K562 (cell line): ENCODE measurements at regions not wholly inside any gene's neighbourhood (a gene's known extent, or its start where the extent isn't known, plus 50 kb on each side); places are given as distances from the start of the nearest gene placed in this dataset.

Source experiments
- ATAC-seq: fragments of 200-7000 bp; cut with Tn5 transposase; 3 replicates; pipeline ENCODE4 v1.9.1; 2020; ENCODE audit warnings: moderate library complexity
- BruUV-seq: library from RNA; stranded (reverse); fragments of 400-500 nt; replicated peaks from 2 replicates; lab custom pipeline; 2021; lab: Mats Ljungman, UMichigan
- CTCF ChIA-PET: fragments of 300-600 bp; formaldehyde crosslinking; extraction: SDS; loops from one replicate; lab custom pipeline; 2021; ENCODE audit warnings: low intra/inter-chr PET ratio; lab: Yijun Ruan, JAX
- POLR2A ChIA-PET: fragments of 300-600, 350-650 bp; sonication (Branson Sonifier 250); formaldehyde crosslinking; extraction: SDS; loops from one replicate; lab custom pipeline; 2021; ENCODE audit warnings: antibody characterized with exemption, inconsistent platforms; lab: Yijun Ruan, JAX
- DNase-seq, 4 experiments: peaks; one replicate each; pipeline versions ENCODE4 v3.0.0 to v3.0.0-alpha.2; 2011 to 2018; ENCODE audit warnings: low spot score in 3 of 4, mixed read lengths in 3 of 4; ENCODE audit errors: extremely low read depth in 1 of 4
- FAIRE-seq: peaks from 2 replicates; lab custom pipeline; 2011; peaks lifted over from hg19 to GRCh38; lab: Jason Lieb, UNC
- H2AFZ ChIP-seq: 2 replicates; pipeline ENCODE4 v1.6.0; 2011; ENCODE audit warnings: low read depth, low read length, control low read depth, inconsistent platforms
- H3K27ac ChIP-seq: fragments of 200-600 bp; 3 replicates; pipeline ENCODE4 v1.8.0; 2011; ENCODE audit warnings: low read depth, mild to moderate bottlenecking, control low read depth, inconsistent platforms, low read length, moderate library complexity, mixed read lengths; ENCODE audit errors: extremely low read depth
- H3K27me3 ChIP-seq, 2 experiments: fragments of 300-600 bp in 1 of 2; 2 replicates in 1 of 2; 3 replicates in 1 of 2; pipeline versions ENCODE4 v1.6.0 to v1.8.0; 2011; ENCODE audit warnings: inconsistent platforms in 2 of 2, low read length in 2 of 2, mild to moderate bottlenecking in 1 of 2, mixed read lengths in 1 of 2, moderate library complexity in 1 of 2; ENCODE audit not compliant: control insufficient read depth in 2 of 2, insufficient read depth in 2 of 2
- H3K36me3 ChIP-seq: fragments of 300-600 bp; 3 replicates; pipeline ENCODE4 v1.8.0; 2011; ENCODE audit warnings: mild to moderate bottlenecking, low read length, inconsistent platforms; ENCODE audit not compliant: control insufficient read depth, insufficient read depth
- H3K4me1 ChIP-seq, 2 experiments: fragments of 200-600 bp in 1 of 2; replicated peaks in 1 of 2; 2 replicates in 1 of 2; 3 replicates in 1 of 2; pipeline versions ENCODE4 v1.5.1 to v1.8.0; 2011; ENCODE audit warnings: inconsistent platforms in 2 of 2, low read length in 2 of 2, mild to moderate bottlenecking in 1 of 2, mixed read lengths in 1 of 2, moderate library complexity in 1 of 2; ENCODE audit not compliant: control insufficient read depth in 2 of 2, insufficient read depth in 2 of 2
- H3K4me2 ChIP-seq: 2 replicates; pipeline ENCODE4 v1.6.1; 2011; ENCODE audit warnings: low read length, control low read depth, inconsistent platforms, mixed read lengths; ENCODE audit not compliant: insufficient read depth
- H3K4me3 ChIP-seq: fragments of 200-600 bp; sonication (generic), shearing (Covaris generic); 2 replicates; pipeline ENCODE4 v1.5.1; 2016; ENCODE audit warnings: control low read depth, inconsistent platforms
- H3K79me2 ChIP-seq: fragments of 200-600 bp; 3 replicates; pipeline ENCODE4 v1.8.0; 2011; ENCODE audit warnings: low read length, inconsistent platforms; ENCODE audit not compliant: control insufficient read depth, insufficient read depth
- H3K9ac ChIP-seq, 2 experiments: 2 replicates each; pipeline versions ENCODE4 v1.6.0 to v1.6.1; 2011; ENCODE audit warnings: low read depth in 2 of 2, low read length in 2 of 2, control low read depth in 1 of 2, inconsistent platforms in 1 of 2, mild to moderate bottlenecking in 1 of 2, mixed read lengths in 1 of 2; ENCODE audit not compliant: insufficient read depth in 1 of 2
- H3K9me1 ChIP-seq: one replicate; pipeline ENCODE4 v1.6.0; 2011; ENCODE audit warnings: inconsistent platforms, mild to moderate bottlenecking, low read length, moderate library complexity; ENCODE audit not compliant: control insufficient read depth, insufficient read depth
- H3K9me3 ChIP-seq: replicated peaks from 2 replicates; pipeline ENCODE4 v1.5.1; 2011; ENCODE audit warnings: low read depth, low read length, inconsistent platforms; ENCODE audit not compliant: control insufficient read depth, insufficient read depth
- H4K20me1 ChIP-seq: replicated peaks from 2 replicates; pipeline ENCODE4 v1.6.1; 2011; ENCODE audit warnings: low read length, inconsistent platforms, mixed read lengths; ENCODE audit not compliant: control insufficient read depth, insufficient read depth
- CCNT2 ChIP-seq: IDR thresholded peaks from 2 replicates; pipeline ENCODE4 v1.6.1; 2011; ENCODE audit warnings: borderline replicate concordance, low read depth, mild to moderate bottlenecking, moderate library complexity, mixed read lengths, low read length; ENCODE audit not compliant: insufficient read length; ENCODE audit errors: extremely low read depth
- CXXC5 ChIP-seq: fragments of 250-450 bp; sonication (Bioruptor Pico); IDR thresholded peaks from 2 replicates; pipeline ENCODE4 v1.8.0; 2022; ENCODE audit warnings: inconsistent platforms, mild to moderate bottlenecking, moderate library complexity
- FOXK1 ChIP-seq: sonication (generic); formaldehyde crosslinking; IDR thresholded peaks from 2 replicates; pipeline ENCODE4 v1.8.0; 2022; ENCODE audit warnings: missing genetic modification reagents, mild to moderate bottlenecking, borderline replicate concordance
- GMEB1 ChIP-seq: fragments of 250-450 bp; sonication (Bioruptor Pico); IDR thresholded peaks from 2 replicates; pipeline ENCODE4 v1.4.0; 2020; ENCODE audit warnings: mild to moderate bottlenecking
- HLTF ChIP-seq: fragments of 450-650 bp; IDR thresholded peaks from 2 replicates; pipeline ENCODE4 v1.6.1; 2016
- LARP7 ChIP-seq: fragments of 450-650 bp; IDR thresholded peaks from 2 replicates; pipeline ENCODE4 v1.6.1; 2016
- LCOR ChIP-seq: sonication (generic); formaldehyde crosslinking; IDR thresholded peaks from 2 replicates; pipeline ENCODE4 v1.8.0; 2022; ENCODE audit warnings: mild to moderate bottlenecking, missing genetic modification reagents
- NR4A1 ChIP-seq, 2 experiments: fragments of 250-450 bp in 1 of 2; fragments of 450-650 bp in 1 of 2; sonication (Bioruptor Pico) in 1 of 2; IDR thresholded peaks; 2 replicates each; pipeline versions ENCODE4 v1.4.0 to v1.6.1; 2016 to 2020; ENCODE audit warnings: mild to moderate bottlenecking in 2 of 2, missing compliant biosample characterization in 1 of 2, missing genetic modification characterization in 1 of 2, moderate library complexity in 1 of 2
- PRPF4 ChIP-seq: fragments of 200-400 bp; formaldehyde crosslinking; IDR thresholded peaks from one replicate; pipeline ENCODE4 v1.6.1; 2017; ENCODE audit warnings: low read length, low read depth, mild to moderate bottlenecking; ENCODE audit not compliant: insufficient read depth, poor library complexity, severe bottlenecking
- RBM22 ChIP-seq: fragments of 200-400 bp; formaldehyde crosslinking; IDR thresholded peaks from 2 replicates; pipeline ENCODE4 v1.6.1; 2018; ENCODE audit warnings: low read length, low read depth; ENCODE audit not compliant: poor library complexity, severe bottlenecking
- SP1 ChIP-seq: sonication (generic); formaldehyde crosslinking; IDR thresholded peaks from 2 replicates; pipeline ENCODE4 v1.8.1; 2022; ENCODE audit warnings: mild to moderate bottlenecking, missing genetic modification reagents
- TARDBP ChIP-seq: fragments of 450-650 bp; IDR thresholded peaks from 2 replicates; pipeline ENCODE4 v1.6.1; 2016
- THRB ChIP-seq: fragments of 450-650 bp; formaldehyde crosslinking; conservative IDR thresholded peaks from 2 replicates; pipeline ENCODE4 v1.4.0; 2022; ENCODE audit warnings: mild to moderate bottlenecking, missing genetic modification characterization
- USF1 ChIP-seq: sonication (generic); formaldehyde crosslinking; IDR thresholded peaks from 2 replicates; pipeline ENCODE4 v1.9.0; 2022; ENCODE audit warnings: mild to moderate bottlenecking, missing genetic modification reagents
- ZBTB1 ChIP-seq: sonication (generic); formaldehyde crosslinking; IDR thresholded peaks from 2 replicates; pipeline ENCODE4 v1.8.1; 2023; ENCODE audit warnings: missing genetic modification reagents, low read depth, mild to moderate bottlenecking, borderline replicate concordance
- ZBTB43 ChIP-seq: sonication (generic); formaldehyde crosslinking; IDR thresholded peaks from 2 replicates; pipeline ENCODE4 v1.8.0; 2023; ENCODE audit warnings: mild to moderate bottlenecking, missing genetic modification reagents
- ZBTB9 ChIP-seq: fragments of 450-650 bp; formaldehyde crosslinking; IDR thresholded peaks from 2 replicates; pipeline ENCODE4 v1.4.0; 2020; ENCODE audit warnings: mild to moderate bottlenecking, moderate library complexity
- ZNF121 ChIP-seq: sonication (generic); formaldehyde crosslinking; conservative IDR thresholded peaks from 2 replicates; pipeline ENCODE4 v1.8.0; 2022; ENCODE audit warnings: missing genetic modification reagents
- WGBS: fragments of 100-300 bp; shearing (Covaris generic); methylation state at CpG from one replicate; pipeline ENCODE4 v1.1.6; 2016; ENCODE audit warnings: low coverage, mixed read lengths; ENCODE audit not compliant: insufficient coverage; ENCODE audit errors: missing lambda C conversion rate; 5-methylcytosine and 5-hydroxymethylcytosine counted together
- in situ Hi-C: fragments of 300-500 bp; cut with MboI; formaldehyde crosslinking; loops from 4 replicates; pipeline ENCODE4 v1.15.0; 2018; ENCODE audit warnings: inconsistent platforms, mixed read lengths
- intact Hi-C: fragments of 100-400 bp; cut with micrococcal nuclease; formaldehyde crosslinking; loops from 2 replicates; pipeline ENCODE4 v1.14.2; 2022

GRCh38 chr19:29326351-29326750, 113.4 kb upstream of the UQCRFS1 start:
- 4% methylated on average over 4 of the region's 4 CpGs for WGBS
- Histone ChIP-seq H3K9me1 (no peaks in the 10 kb centered on the region), H3K9me3 (no peaks in the 10 kb centered on the region), H3K4me2 (no peak overlapping the region)
- CTCF ChIA-PET: no interaction called here
- intact Hi-C loops: no loop called here
- TF ChIP-seq TARDBP (no peak), USF1 (no peak), ZBTB9 (CRISPR knock-in tag) (no peak), ZBTB43 (CRISPR knock-in tag) (no peak), LCOR (no peak), CCNT2 (no peak), PRPF4 (no peak), ZBTB1 (no peak), SP1 (CRISPR knock-in tag) (no peak), HLTF (no peak), RBM22 (no peak), CXXC5 (CRISPR knock-in tag) (no peak), FOXK1 (no peak), LARP7 (no peak), ZNF121 (no peak), NR4A1 (CRISPR knock-in tag; IDR thresholded peaks at IDR 0.05) (no peak), NR4A1 (tag; IDR thresholded peaks at IDR 0.05) (no peak), GMEB1 (CRISPR knock-in tag) (no peak), THRB (no peak)
- TF ChIP-seq, all 486 proteins: peak for 0
- FAIRE-seq (no peak), ATAC-seq (no peak), DNase-seq (peak in 2 of 4 experiments; percentile 10 to 15)
- no peak overlapping the region for H3K9ac ChIP-seq
- POLR2A ChIA-PET: no interaction called here
- H3K36me3 ChIP-seq: no peaks in the 10 kb centered on the region
- H3K4me1 ChIP-seq: no peaks in the 10 kb centered on the region
- H3K27me3 ChIP-seq: peaks cover 5 to 18% of the 10 kb centered on the region in 2 experiments; a peak in 3 of 5 replicates
- no peak overlapping the region for H2AFZ ChIP-seq
- no peaks in the 10 kb centered on the region for H3K79me2 ChIP-seq
- H3K4me3 ChIP-seq: no peak overlapping the region
- H4K20me1 ChIP-seq: no peaks in the 10 kb centered on the region; the same call in 1 of the 2 replicates
- in situ Hi-C loops: no loop called here
- BruUV-seq: no TSS peak
- H3K27ac ChIP-seq: no peak overlapping the region
